Uterus (tissue), 2 donors: ENCODE measurements at regions not wholly inside any gene's neighbourhood (a gene's known extent, or its start where the extent isn't known, plus 50 kb on each side); places are given as distances from the start of the nearest gene placed in this dataset.

Source experiments
- CTCF ChIP-seq, 4 experiments: fragments of 200-600 bp in 2 of 4; fragments of 450-650 bp in 2 of 4; sonication (generic) in 2 of 4; IDR thresholded peaks; one replicate each; pipeline ENCODE4 v1.5.1; 2016 to 2019; ENCODE audit warnings: antibody characterized with exemption in 4 of 4, mild to moderate bottlenecking in 2 of 4, moderate library complexity in 1 of 4
- POLR2A ChIP-seq, 2 donors: fragments of 450-650 bp; IDR thresholded peaks; one replicate each; pipeline ENCODE4 v1.6.1; 2016; ENCODE audit warnings: antibody characterized with exemption in 2 of 2, mild to moderate bottlenecking in 1 of 2, moderate library complexity in 1 of 2

GRCh38 chr5:175035882-175036533, 311.6 kb downstream of the MSX2 start:
- TF ChIP-seq CTCF (IDR thresholded peaks at IDR 0.05) (no peak), POLR2A (IDR thresholded peaks at IDR 0.05) (no peak)
